ENCODE measurements at regions not wholly inside any gene's neighbourhood (a gene's known extent, or its start where the extent isn't known, plus 50 kb on each side); places are given as distances from the start of the nearest gene placed in this dataset.

DNA sequence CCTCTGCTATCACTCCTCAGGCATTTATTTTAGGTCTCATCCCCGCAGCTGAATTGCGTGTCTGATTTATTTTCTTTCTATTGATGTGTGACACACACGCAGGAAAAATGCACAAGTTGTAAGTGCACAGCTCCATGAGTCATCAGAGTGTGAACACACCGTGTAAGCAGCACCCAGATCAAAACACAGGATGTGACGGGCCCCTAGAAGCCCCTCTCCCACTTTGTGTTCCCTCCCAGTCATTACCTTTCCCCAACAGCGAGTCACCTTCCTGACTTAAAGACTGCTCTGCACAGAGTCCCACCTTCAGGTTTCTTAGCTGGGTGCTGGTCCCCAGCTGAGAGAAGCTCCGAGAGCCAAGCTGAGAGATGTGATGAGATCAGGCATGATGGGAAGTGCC, 436.7 kb downstream of the MID1IP1 start:
- DNase-seq (ENCODE audit: low spot score) (no peak), ATAC-seq (ENCODE audit: low FRiP score) (no peak)
- TF ChIP-seq, protein P1, sequence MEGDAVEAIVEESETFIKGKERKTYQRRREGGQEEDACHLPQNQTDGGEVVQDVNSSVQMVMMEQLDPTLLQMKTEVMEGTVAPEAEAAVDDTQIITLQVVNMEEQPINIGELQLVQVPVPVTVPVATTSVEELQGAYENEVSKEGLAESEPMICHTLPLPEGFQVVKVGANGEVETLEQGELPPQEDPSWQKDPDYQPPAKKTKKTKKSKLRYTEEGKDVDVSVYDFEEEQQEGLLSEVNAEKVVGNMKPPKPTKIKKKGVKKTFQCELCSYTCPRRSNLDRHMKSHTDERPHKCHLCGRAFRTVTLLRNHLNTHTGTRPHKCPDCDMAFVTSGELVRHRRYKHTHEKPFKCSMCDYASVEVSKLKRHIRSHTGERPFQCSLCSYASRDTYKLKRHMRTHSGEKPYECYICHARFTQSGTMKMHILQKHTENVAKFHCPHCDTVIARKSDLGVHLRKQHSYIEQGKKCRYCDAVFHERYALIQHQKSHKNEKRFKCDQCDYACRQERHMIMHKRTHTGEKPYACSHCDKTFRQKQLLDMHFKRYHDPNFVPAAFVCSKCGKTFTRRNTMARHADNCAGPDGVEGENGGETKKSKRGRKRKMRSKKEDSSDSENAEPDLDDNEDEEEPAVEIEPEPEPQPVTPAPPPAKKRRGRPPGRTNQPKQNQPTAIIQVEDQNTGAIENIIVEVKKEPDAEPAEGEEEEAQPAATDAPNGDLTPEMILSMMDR (IDR thresholded peaks at IDR 0.05) = no peak

DNA sequence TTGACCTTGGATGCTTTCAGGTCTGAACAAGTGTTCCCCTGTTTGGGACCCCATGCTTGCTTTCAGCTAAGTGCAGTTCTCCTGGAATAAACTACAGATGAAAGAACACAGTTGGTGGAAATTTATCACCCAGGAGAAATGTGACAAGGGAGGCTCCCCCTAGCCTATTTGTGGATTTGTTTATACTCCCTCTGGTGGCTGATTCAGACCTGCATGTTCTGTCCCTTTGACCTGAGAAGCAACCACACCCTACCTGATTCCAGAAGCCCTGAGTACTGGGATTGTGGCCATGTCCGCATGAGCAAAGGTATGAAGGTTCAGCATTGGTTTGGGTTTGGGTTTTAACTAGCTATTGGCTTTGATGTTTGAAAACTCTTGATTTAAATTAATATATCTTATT, 440.9 kb downstream of the MID1IP1 start:
- ATAC-seq (ENCODE audit: low FRiP score) (no peak), DNase-seq (ENCODE audit: low spot score) (no peak)
- TF ChIP-seq, protein P1 (IDR thresholded peaks at IDR 0.05) = no peak

DNA sequence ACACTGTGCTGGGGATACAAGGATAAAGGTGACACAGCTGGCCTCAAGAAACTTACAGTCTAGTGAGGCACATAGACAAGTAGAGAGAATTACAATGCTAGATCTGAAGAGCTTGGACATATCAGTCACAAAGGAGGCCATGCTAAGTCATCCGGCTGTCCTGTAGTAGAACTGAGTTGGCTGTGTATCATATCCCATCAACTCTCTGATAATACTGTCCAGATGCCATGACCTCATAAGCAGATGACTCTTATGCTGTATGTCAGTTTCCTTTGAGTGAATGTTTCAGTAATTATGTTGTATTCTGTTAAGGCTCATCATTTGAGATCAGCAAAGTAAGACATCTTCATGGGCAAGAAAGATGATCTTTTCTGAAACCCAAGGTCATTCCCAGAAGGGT, 442.9 kb downstream of the MID1IP1 start:
- TF ChIP-seq, protein P1 (IDR thresholded peaks at IDR 0.05) = no peak
- ATAC-seq (ENCODE audit: low FRiP score) (no peak), DNase-seq (ENCODE audit: low spot score) (no peak)

DNA sequence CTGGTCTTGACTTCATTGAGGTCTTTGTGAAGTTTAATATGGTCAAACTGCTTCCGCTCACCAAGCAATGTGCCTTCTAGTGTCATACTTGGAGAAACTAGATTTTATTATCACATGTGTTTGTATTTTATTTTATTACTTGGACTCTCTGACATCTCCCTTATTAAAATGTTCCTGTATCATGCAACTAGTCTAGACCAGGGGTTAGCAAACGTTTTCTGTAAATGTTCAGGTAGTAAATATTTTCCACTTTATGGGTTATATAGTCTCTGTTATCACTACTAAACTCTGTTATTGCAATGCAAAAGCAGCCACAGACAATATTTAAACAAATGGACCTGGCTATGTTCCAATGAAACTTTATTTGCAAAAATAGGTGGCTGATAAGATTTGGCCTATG, 443.8 kb downstream of the MID1IP1 start:
- TF ChIP-seq, protein P1 (IDR thresholded peaks at IDR 0.05) = no peak
- DNase-seq (ENCODE audit: low spot score) (no peak), ATAC-seq (ENCODE audit: low FRiP score) (no peak)

DNA sequence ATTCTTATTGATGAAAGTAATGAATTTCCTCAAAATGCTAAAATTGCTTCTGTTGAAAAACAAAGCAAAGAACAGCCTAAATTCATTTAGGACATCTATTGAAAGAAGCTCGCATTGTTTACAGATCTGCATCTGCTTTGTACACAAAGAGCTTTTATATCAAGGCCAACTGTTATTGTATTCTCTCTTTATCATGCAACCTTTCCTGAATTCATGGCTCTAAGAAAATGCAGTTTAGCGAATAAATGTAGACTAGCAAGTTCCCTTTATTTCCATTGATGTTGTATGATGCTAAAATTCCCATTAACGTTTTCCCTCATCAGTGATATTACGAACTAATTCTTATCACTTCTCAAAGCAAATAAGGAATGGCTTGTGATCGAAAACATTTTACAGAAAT, 446.3 kb downstream of the MID1IP1 start:
- TF ChIP-seq, protein P1 (IDR thresholded peaks at IDR 0.05) = no peak
- ATAC-seq (ENCODE audit: low FRiP score) (no peak), DNase-seq (ENCODE audit: low spot score) (no peak)

DNA sequence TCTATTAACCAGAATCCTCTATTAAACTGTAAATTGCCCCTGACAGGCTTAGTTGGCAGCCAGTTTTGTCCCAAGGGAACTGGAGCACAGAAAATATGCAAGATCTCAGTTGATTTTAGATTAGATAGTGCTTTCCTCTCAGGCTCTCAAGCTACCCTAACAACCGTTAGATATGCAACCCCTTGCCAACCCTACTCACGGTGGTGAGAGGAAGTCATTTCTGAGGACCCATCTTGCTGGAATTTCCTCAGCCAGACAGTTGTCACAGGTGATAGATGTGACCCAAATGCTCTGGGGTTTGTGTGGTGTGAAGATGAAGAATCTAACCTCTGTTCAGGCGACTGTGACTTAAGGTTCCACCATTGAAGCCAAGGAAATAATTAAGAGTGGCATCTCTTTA, 447.1 kb downstream of the MID1IP1 start:
- ATAC-seq (ENCODE audit: low FRiP score) (no peak), DNase-seq (ENCODE audit: low spot score) (no peak)

DNA sequence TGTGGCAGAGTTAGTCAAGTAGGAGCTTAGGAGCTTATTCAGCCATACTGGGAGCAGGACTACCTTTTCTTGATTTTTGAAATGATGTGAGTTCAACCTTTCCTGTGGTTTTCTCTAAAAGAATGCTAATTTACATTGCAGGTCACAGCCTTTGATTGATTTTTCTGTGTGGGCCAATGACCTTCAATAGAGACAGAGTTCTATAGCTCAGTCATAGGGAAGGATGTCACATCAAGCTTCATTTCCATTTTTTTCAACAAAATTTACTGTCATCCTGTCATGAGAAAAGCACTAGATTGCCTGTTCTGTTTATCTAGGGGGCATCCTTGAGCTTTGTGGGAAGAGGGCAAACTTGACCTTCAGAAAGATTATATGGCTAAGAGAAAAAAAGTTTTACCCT, 448.7 kb downstream of the MID1IP1 start:
- no peak for DNase-seq (ENCODE audit: low spot score)
- no peak for ATAC-seq (ENCODE audit: low FRiP score)
- TF ChIP-seq, protein P1 (IDR thresholded peaks at IDR 0.05) = no peak

More for the DNA sequence above, 447.1 kb downstream of the MID1IP1 start:
- TF ChIP-seq, protein P1 (IDR thresholded peaks at IDR 0.05) = no peak
